Neural cell (in vitro differentiated cells): ENCODE measurements at regions not wholly inside any gene's neighbourhood (a gene's known extent, or its start where the extent isn't known, plus 50 kb on each side); places are given as distances from the start of the nearest gene placed in this dataset.

Source experiments
- CTCF ChIP-seq: fragments of 450-650 bp; IDR thresholded peaks from 2 replicates; pipeline ENCODE4 v1.5.1; 2014; ENCODE audit warnings: antibody characterized with exemption, mild to moderate bottlenecking, moderate library complexity; ENCODE audit not compliant: poor library complexity, severe bottlenecking
- EP300 ChIP-seq: fragments of 450-650 bp; conservative IDR thresholded peaks from 2 replicates; pipeline ENCODE4 v1.6.1; 2014; ENCODE audit warnings: antibody characterized with exemption, mild to moderate bottlenecking, moderate library complexity; ENCODE audit not compliant: poor library complexity, severe bottlenecking
- POLR2AphosphoS5 ChIP-seq: IDR thresholded peaks from 2 replicates; pipeline ENCODE4 v1.6.1; 2012

GRCh38 chr9:129406278-129407225 is 214.3 kb downstream of the C9orf50 start:
- no peak for TF ChIP-seq CTCF
- TF ChIP-seq EP300, result no peak
- TF ChIP-seq POLR2AphosphoS5, result no peak
